OCI-LY1 (cell line): ENCODE measurements at regions not wholly inside any gene's neighbourhood (a gene's known extent, or its start where the extent isn't known, plus 50 kb on each side); places are given as distances from the start of the nearest gene placed in this dataset.
"Not testable (repeated sequence)": the region's sequence is repeated elsewhere in the genome, so short reads cannot be mapped to it uniquely, and the experiment has no call there.

ENCODE experiments used
- H2AFZ ChIP-seq: fragments of 200-600 bp; sonication (generic), shearing (Covaris generic); 2 replicates; pipeline ENCODE4 v1.6.0; 2014; ENCODE audit warnings: antibody characterized with exemption, mild to moderate bottlenecking, low read length
- H3F3A ChIP-seq: fragments of 200-600 bp; sonication (generic), shearing (Covaris generic); 2 replicates; pipeline ENCODE4 v1.6.0; 2014; ENCODE audit warnings: mild to moderate bottlenecking, antibody characterized with exemption, low read length, moderate library complexity; ENCODE audit not compliant: insufficient read depth
- H3K27ac ChIP-seq: fragments of 200-600 bp; sonication (generic); 2 replicates; pipeline ENCODE4 v1.5.1; 2014; ENCODE audit warnings: low read length, mixed run types, mild to moderate bottlenecking, low read depth; ENCODE audit not compliant: poor library complexity, severe bottlenecking
- H3K27me3 ChIP-seq: fragments of 200-600 bp; sonication (generic); 2 replicates; pipeline ENCODE4 v1.6.0; 2014; ENCODE audit warnings: antibody characterized with exemption, mild to moderate bottlenecking, low read length, moderate library complexity; ENCODE audit not compliant: insufficient read depth
- H3K36me3 ChIP-seq: fragments of 200-600 bp; sonication (generic); 2 replicates; pipeline ENCODE4 v1.6.1; 2014; ENCODE audit warnings: mild to moderate bottlenecking, antibody characterized with exemption, low read length, moderate library complexity, mixed read lengths; ENCODE audit not compliant: insufficient read depth
- H3K4me1 ChIP-seq: fragments of 200-600 bp; sonication (generic); 2 replicates; pipeline ENCODE4 v1.5.1; 2014; ENCODE audit warnings: mild to moderate bottlenecking, low read length, moderate library complexity; ENCODE audit not compliant: insufficient read depth, severe bottlenecking
- H3K4me2 ChIP-seq: fragments of 200-600 bp; sonication (generic), shearing (Covaris generic); 2 replicates; pipeline ENCODE4 v1.6.1; 2014; ENCODE audit warnings: low read length
- H3K4me3 ChIP-seq: fragments of 200-600 bp; sonication (generic); 2 replicates; pipeline ENCODE4 v1.5.1; 2014; ENCODE audit warnings: low read length, low read depth, mild to moderate bottlenecking, mixed read lengths; ENCODE audit not compliant: poor library complexity, severe bottlenecking
- H3K79me2 ChIP-seq: fragments of 200-600 bp; shearing (Covaris generic); 2 replicates; pipeline ENCODE4 v1.6.1; 2016; ENCODE audit warnings: mixed run types, low read length, mixed read lengths; ENCODE audit not compliant: insufficient read depth
- H3K9ac ChIP-seq: fragments of 200-600 bp; sonication (generic), shearing (Covaris generic); 2 replicates; pipeline ENCODE4 v1.6.1; 2014; ENCODE audit warnings: mild to moderate bottlenecking, low read length, mixed read lengths
- H3K9me2 ChIP-seq: fragments of 200-600 bp; sonication (generic), shearing (Covaris generic); 2 replicates; pipeline ENCODE4 v1.6.1; 2014; ENCODE audit warnings: low read depth, mild to moderate bottlenecking, low read length, mixed read lengths
- H3K9me3 ChIP-seq: fragments of 200-600 bp; shearing (Covaris generic); 2 replicates; pipeline ENCODE4 v1.6.1; 2014; ENCODE audit warnings: low read length, mixed read lengths
- H4K20me1 ChIP-seq: fragments of 200-600 bp; sonication (generic), shearing (Covaris generic); 2 replicates; pipeline ENCODE4 v1.6.0; 2016; ENCODE audit warnings: mild to moderate bottlenecking, low read length; ENCODE audit not compliant: insufficient read depth
- CTCF ChIP-seq: fragments of 200-600 bp; sonication (generic), shearing (Covaris generic); IDR thresholded peaks from 2 replicates; pipeline ENCODE4 v1.5.1; 2017; ENCODE audit warnings: mild to moderate bottlenecking, antibody characterized with exemption, low read length, moderate library complexity, mixed read lengths
- EZH2 ChIP-seq: fragments of 200-600 bp; sonication (generic), shearing (Covaris generic); IDR thresholded peaks from 2 replicates; pipeline ENCODE4 v1.8.0; 2017; ENCODE audit warnings: borderline replicate concordance, mixed run types, mild to moderate bottlenecking, antibody characterized with exemption, low read length, moderate library complexity, mixed read lengths

DNA sequence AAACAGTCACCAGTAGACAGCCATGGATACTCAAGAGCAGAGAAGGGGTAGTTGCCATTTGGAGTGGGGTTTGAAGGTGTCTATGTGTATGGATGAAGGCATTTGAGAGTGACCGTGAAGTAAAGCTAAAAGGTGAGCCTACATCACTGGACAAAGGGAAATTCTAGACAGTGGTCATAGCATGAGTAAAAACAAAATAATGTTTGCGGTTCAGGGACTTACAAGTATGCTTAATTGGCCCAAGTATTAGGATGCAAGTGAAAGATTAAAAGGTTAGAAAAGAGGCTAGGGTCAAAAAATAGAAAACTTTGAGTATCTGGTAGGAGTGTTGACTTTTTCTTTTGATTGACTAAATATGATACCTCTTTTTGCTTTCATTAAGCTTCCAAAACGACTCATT lies 238.1 kb upstream of the SLC8A1 start:
- Histone ChIP-seq H3K4me3 (no peak overlapping the region), H3K9me2 (no peaks in the 10 kb centered on the region), H3K9me3 (no peaks in the 10 kb centered on the region), H2AFZ (no peak overlapping the region), H3K79me2 (no peaks in the 10 kb centered on the region), H3K9ac (no peak overlapping the region), H3K27ac (no peak overlapping the region), H3K4me1 (no peaks in the 10 kb centered on the region), H4K20me1 (no peaks in the 10 kb centered on the region), H3K36me3 (no peaks in the 10 kb centered on the region), H3K27me3 (no peaks in the 10 kb centered on the region), H3K4me2 (no peak overlapping the region), H3F3A (no peaks in the 10 kb centered on the region)
- TF ChIP-seq CTCF (no peak), EZH2 (no peak)

GRCh38 chr2:40690525-40690924 lies 238.6 kb upstream of the SLC8A1 start:
- Histone ChIP-seq H3K79me2 (no peaks in the 10 kb centered on the region), H3K4me1 (no peaks in the 10 kb centered on the region), H2AFZ (no peak overlapping the region), H3K27ac (no peak overlapping the region), H3K9me3 (no peaks in the 10 kb centered on the region), H3K4me2 (no peak overlapping the region), H3K9ac (no peak overlapping the region), H3K27me3 (no peaks in the 10 kb centered on the region), H4K20me1 (no peaks in the 10 kb centered on the region), H3K36me3 (no peaks in the 10 kb centered on the region), H3K9me2 (no peaks in the 10 kb centered on the region), H3F3A (no peaks in the 10 kb centered on the region), H3K4me3 (no peak overlapping the region)
- TF ChIP-seq EZH2 (no peak), CTCF (no peak)

GRCh38 chr2:40700231-40700954 lies 248.5 kb upstream of the SLC8A1 start:
- Histone ChIP-seq H3K36me3 (no peaks in the 10 kb centered on the region), H3K4me2 (no peak overlapping the region), H2AFZ (no peak overlapping the region), H4K20me1 (no peaks in the 10 kb centered on the region), H3K27me3 (no peaks in the 10 kb centered on the region), H3F3A (no peaks in the 10 kb centered on the region), H3K9ac (no peak overlapping the region), H3K9me3 (no peaks in the 10 kb centered on the region), H3K4me1 (no peaks in the 10 kb centered on the region), H3K4me3 (no peak overlapping the region), H3K27ac (no peak overlapping the region), H3K9me2 (no peaks in the 10 kb centered on the region), H3K79me2 (no peaks in the 10 kb centered on the region)
- TF ChIP-seq CTCF = no peak
- TF ChIP-seq EZH2 = no peak

DNA sequence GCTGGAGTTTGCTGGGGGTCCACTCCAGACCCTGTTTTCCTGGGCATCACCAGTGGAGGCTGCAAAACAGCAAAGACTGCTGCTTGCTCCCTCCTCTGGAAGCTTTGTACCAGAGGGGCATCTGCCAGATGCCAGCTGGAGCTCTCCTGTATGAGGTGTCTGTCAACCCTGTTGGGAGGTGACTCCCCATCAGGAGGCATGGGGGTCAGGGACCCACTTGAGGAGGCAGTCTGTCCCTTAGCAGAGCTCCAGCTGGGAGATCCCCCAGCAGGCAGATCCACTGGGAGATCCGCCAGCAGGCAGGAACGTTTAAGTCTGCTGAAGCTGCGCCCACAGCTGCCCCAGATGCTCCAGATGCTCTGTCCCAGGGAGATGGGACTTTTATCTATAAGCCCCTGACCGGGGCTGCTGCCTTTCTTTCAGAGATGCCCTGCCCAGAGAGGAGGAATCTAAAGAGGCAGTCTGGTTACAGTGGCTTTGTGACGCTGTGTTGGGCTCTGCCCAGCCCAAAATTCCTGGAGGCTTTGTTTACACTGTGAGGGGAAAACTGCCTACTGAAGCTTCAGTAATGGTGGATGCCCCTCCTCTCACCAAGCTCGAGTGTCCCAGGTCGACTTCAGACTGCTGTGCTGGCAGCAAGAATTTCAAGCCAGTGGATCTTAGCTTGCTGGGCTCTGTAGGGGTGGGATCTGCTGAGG lies 260.5 kb upstream of the SLC8A1 start:
- H3K9ac ChIP-seq, H3K36me3 ChIP-seq, H3F3A ChIP-seq, H3K9me2 ChIP-seq, H3K4me3 ChIP-seq, H4K20me1 ChIP-seq, H3K27me3 ChIP-seq, H3K4me1 ChIP-seq, H3K27ac ChIP-seq, H2AFZ ChIP-seq, H3K9me3 ChIP-seq, H3K4me2 ChIP-seq, H3K79me2 ChIP-seq: not testable (repeated sequence)
